ENCODE measurements at regions not wholly inside any gene's neighbourhood (a gene's known extent, or its start where the extent isn't known, plus 50 kb on each side); places are given as distances from the start of the nearest gene placed in this dataset.

GRCh38 chr16:73692861-73693260 is 603.8 kb upstream of the PSMD7 start:
- Histone ChIP-seq H3K9me3 (no peaks in the 10 kb centered on the region), H3K27ac (no peak overlapping the region), H3K27me3 (no peaks in the 10 kb centered on the region), H3K4me1 (no peaks in the 10 kb centered on the region), H3K36me3 (no peaks in the 10 kb centered on the region), H3K4me3 (no peak overlapping the region)
- no peak for DNase-seq (ENCODE audit: low spot score in 2 of 2)
- TF ChIP-seq CTCF (IDR thresholded peaks at IDR 0.05) (no peak), POLR2A (IDR thresholded peaks at IDR 0.05) (no peak), EP300 (IDR thresholded peaks at IDR 0.05) (no peak), POLR2AphosphoS5 (IDR thresholded peaks at IDR 0.05) (no peak)
- 35% methylated on average over 3 of the region's 3 CpGs for WGBS

GRCh38 chr16:73683804-73684203 is 612.8 kb upstream of the PSMD7 start:
- Histone ChIP-seq H3K36me3 (no peaks in the 10 kb centered on the region), H3K4me1 (no peaks in the 10 kb centered on the region), H3K27ac (no peak overlapping the region), H3K9me3 (no peaks in the 10 kb centered on the region), H3K27me3 (no peaks in the 10 kb centered on the region), H3K4me3 (no peak overlapping the region)
- WGBS, result 96% methylated on average over 2 of the region's 2 CpGs
- no peak for TF ChIP-seq EP300 (IDR thresholded peaks at IDR 0.05)
- no peak for TF ChIP-seq POLR2AphosphoS5 (IDR thresholded peaks at IDR 0.05)
- no peak for TF ChIP-seq POLR2A (IDR thresholded peaks at IDR 0.05)
- TF ChIP-seq CTCF (IDR thresholded peaks at IDR 0.05), result no peak
- no peak for DNase-seq (ENCODE audit: low spot score in 2 of 2)

- WGBS, result 57% methylated on average over 3 of the region's 3 CpGs
- no peak for DNase-seq (ENCODE audit: low spot score in 2 of 2)
- Histone ChIP-seq H3K27ac (no peak overlapping the region), H3K27me3 (peaks cover 4% of the 10 kb centered on the region), H3K9me3 (peaks cover 5% of the 10 kb centered on the region), H3K36me3 (no peaks in the 10 kb centered on the region), H3K4me1 (no peaks in the 10 kb centered on the region), H3K4me3 (no peak overlapping the region)
- TF ChIP-seq EP300 (IDR thresholded peaks at IDR 0.05), result no peak
- TF ChIP-seq CTCF (IDR thresholded peaks at IDR 0.05), result no peak
- TF ChIP-seq POLR2A (IDR thresholded peaks at IDR 0.05), result no peak
- TF ChIP-seq POLR2AphosphoS5 (IDR thresholded peaks at IDR 0.05), result no peak
Observed at GRCh38 chr16:73672135-73672534, 624.2 kb upstream of the ZFHX3 start.

GRCh38 chr16:73670836-73671820 is 623.2 kb upstream of the ZFHX3 start:
- WGBS, result 36% methylated on average over 11 of the region's 11 CpGs
- H3K9me3 ChIP-seq, result peaks cover 5% of the 10 kb centered on the region
- peaks cover 4% of the 10 kb centered on the region for H3K27me3 ChIP-seq
- DNase-seq (ENCODE audit: low spot score in 2 of 2), result no peak
- H3K4me3 ChIP-seq, result no peak overlapping the region
- TF ChIP-seq EP300 (IDR thresholded peaks at IDR 0.05), result no peak
- no peak for TF ChIP-seq CTCF (IDR thresholded peaks at IDR 0.05)
- TF ChIP-seq POLR2A (IDR thresholded peaks at IDR 0.05), result no peak
- no peak for TF ChIP-seq POLR2AphosphoS5 (IDR thresholded peaks at IDR 0.05)
- H3K4me1 ChIP-seq, result no peaks in the 10 kb centered on the region
- H3K36me3 ChIP-seq, result no peaks in the 10 kb centered on the region
- no peak overlapping the region for H3K27ac ChIP-seq

GRCh38 chr16:73669535-73670274 is 621.8 kb upstream of the ZFHX3 start:
- TF ChIP-seq POLR2AphosphoS5 (IDR thresholded peaks at IDR 0.05) (no peak), EP300 (IDR thresholded peaks at IDR 0.05) (no peak), CTCF (IDR thresholded peaks at IDR 0.05) (no peak), POLR2A (IDR thresholded peaks at IDR 0.05) (no peak)
- Histone ChIP-seq H3K27ac (no peak overlapping the region), H3K27me3 (peaks cover 4% of the 10 kb centered on the region), H3K4me1 (no peaks in the 10 kb centered on the region), H3K9me3 (peaks cover under 1% of the 10 kb centered on the region), H3K4me3 (no peak overlapping the region), H3K36me3 (no peaks in the 10 kb centered on the region)
- 51% methylated on average over 4 of the region's 4 CpGs for WGBS
- DNase-seq (ENCODE audit: low spot score in 2 of 2), result no peak

Data from suprapubic skin (tissue), 4 donors.